ENCODE measurements at regions not wholly inside any gene's neighbourhood (a gene's known extent, or its start where the extent isn't known, plus 50 kb on each side); places are given as distances from the start of the nearest gene placed in this dataset.

DNA sequence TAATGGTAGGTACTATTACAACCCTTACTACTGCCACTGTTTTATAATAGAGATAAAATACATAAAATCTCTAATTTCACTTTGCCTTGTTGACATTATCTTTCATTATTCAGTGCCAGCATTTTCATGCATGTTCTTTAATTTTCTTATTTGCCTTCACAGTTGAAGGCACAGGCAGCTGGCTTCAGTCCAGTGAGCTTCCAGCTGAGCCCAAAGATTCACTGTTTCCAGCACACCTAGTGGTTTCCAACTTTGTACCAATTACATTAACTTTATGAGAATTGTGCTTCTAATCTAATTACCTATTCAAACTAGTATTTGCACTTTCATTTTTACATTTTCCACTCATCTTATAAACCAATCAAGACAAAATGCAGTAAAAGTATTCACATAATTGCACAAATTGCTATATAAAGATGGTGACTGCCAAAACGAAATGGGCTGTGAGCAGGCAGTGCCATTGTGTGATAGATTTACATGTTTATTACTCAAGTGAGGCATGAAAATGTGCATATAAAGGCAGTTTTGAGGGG is 228.3 kb downstream of the MFSD1 start:
- WGBS (ENCODE audit: insufficient coverage, low coverage, missing lambda C conversion rate) = 0% methylated on average over 1 of the region's 1 CpG
- H4K20me1 ChIP-seq (replicated peaks; ENCODE audit: control insufficient read depth, insufficient read depth, low read length) = no peaks in the 10 kb centered on the region
- H3K27me3 ChIP-seq (ENCODE audit: control insufficient read depth in 2 of 2, insufficient read depth in 2 of 2, low read length in 2 of 2) = no peaks in the 10 kb centered on the region
- BruUV-seq (replicated peaks) = no TSS peak
- no peak for TF ChIP-seq NR4A1 (CRISPR knock-in tag; IDR thresholded peaks at IDR 0.05)
- no peak for TF ChIP-seq NR4A1 (tag; IDR thresholded peaks at IDR 0.05)
- TF ChIP-seq CHCHD3 (CRISPR knock-in tag; IDR thresholded peaks at IDR 0.05) = no peak
- no peaks in the 10 kb centered on the region for H3K9me3 ChIP-seq (replicated peaks; ENCODE audit: control insufficient read depth, insufficient read depth, low read depth, low read length)
- no peak overlapping the region for H2AFZ ChIP-seq (ENCODE audit: low read depth, low read length)
- no peaks in the 10 kb centered on the region for H3K36me3 ChIP-seq (ENCODE audit: control insufficient read depth, insufficient read depth, low read length)
- FAIRE-seq (no peak), ATAC-seq (no peak), DNase-seq (ENCODE audit: extremely low read depth in 1 of 4, low spot score in 3 of 4) (no peak)
- H3K27ac ChIP-seq (ENCODE audit: extremely low read depth, low read depth, low read length) = no peak overlapping the region
- no peak overlapping the region for H3K4me2 ChIP-seq (ENCODE audit: insufficient read depth, low read length)
- CTCF ChIA-PET (ENCODE audit: low intra/inter-chr PET ratio) = no interaction called here
- H3K9me1 ChIP-seq (ENCODE audit: control insufficient read depth, insufficient read depth, low read length) = no peaks in the 10 kb centered on the region
- POLR2A ChIA-PET = no interaction called here
- H3K9ac ChIP-seq (ENCODE audit: insufficient read depth in 1 of 2, low read depth in 2 of 2, low read length in 2 of 2) = no peak overlapping the region
- H3K4me3 ChIP-seq = no peak overlapping the region
- H3K79me2 ChIP-seq (ENCODE audit: control insufficient read depth, insufficient read depth, low read length) = no peaks in the 10 kb centered on the region
- intact Hi-C loops (cut with micrococcal nuclease) (no loop called here), in situ Hi-C loops (cut with MboI) (no loop called here)
- no peaks in the 10 kb centered on the region for H3K4me1 ChIP-seq (replicated peaks in 1 of 2; ENCODE audit: control insufficient read depth in 2 of 2, insufficient read depth in 2 of 2, low read length in 2 of 2)

GRCh38 chr3:159030886-159031679 is 229.2 kb downstream of the MFSD1 start:
- H3K9me3 ChIP-seq (replicated peaks; ENCODE audit: control insufficient read depth, insufficient read depth, low read depth, low read length) = no peaks in the 10 kb centered on the region
- no peak overlapping the region for H3K4me3 ChIP-seq
- no peak overlapping the region for H2AFZ ChIP-seq (ENCODE audit: low read depth, low read length)
- H3K9me1 ChIP-seq (ENCODE audit: control insufficient read depth, insufficient read depth, low read length) = no peaks in the 10 kb centered on the region
- no peak for ATAC-seq
- H3K79me2 ChIP-seq (ENCODE audit: control insufficient read depth, insufficient read depth, low read length) = no peaks in the 10 kb centered on the region
- H3K4me1 ChIP-seq (replicated peaks in 1 of 2; ENCODE audit: control insufficient read depth in 2 of 2, insufficient read depth in 2 of 2, low read length in 2 of 2) = no peaks in the 10 kb centered on the region
- ChIA-PET POLR2A (no interaction called here), CTCF (ENCODE audit: low intra/inter-chr PET ratio) (no interaction called here)
- BruUV-seq (replicated peaks) = no TSS peak
- no peak overlapping the region for H3K4me2 ChIP-seq (ENCODE audit: insufficient read depth, low read length)
- intact Hi-C loops (cut with micrococcal nuclease) = no loop called here
- H3K9ac ChIP-seq (ENCODE audit: insufficient read depth in 1 of 2, low read depth in 2 of 2, low read length in 2 of 2) = no peak overlapping the region
- H3K27ac ChIP-seq (ENCODE audit: extremely low read depth, low read depth, low read length) = no peak overlapping the region
- DNase-seq (ENCODE audit: extremely low read depth in 1 of 4, low spot score in 3 of 4) = no peak
- 0% methylated on average over 6 of the region's 6 CpGs for WGBS (ENCODE audit: insufficient coverage, low coverage, missing lambda C conversion rate)
- H4K20me1 ChIP-seq (replicated peaks; ENCODE audit: control insufficient read depth, insufficient read depth, low read length) = no peaks in the 10 kb centered on the region
- in situ Hi-C loops (cut with MboI) = no loop called here
- no peaks in the 10 kb centered on the region for H3K36me3 ChIP-seq (ENCODE audit: control insufficient read depth, insufficient read depth, low read length)
- FAIRE-seq = no peak
- H3K27me3 ChIP-seq (ENCODE audit: control insufficient read depth in 2 of 2, insufficient read depth in 2 of 2, low read length in 2 of 2) = no peaks in the 10 kb centered on the region
- TF ChIP-seq ASH1L (IDR thresholded peaks at IDR 0.05; ENCODE audit: borderline replicate concordance, low read depth, partially characterized antibody) = no peak
- no peak for TF ChIP-seq CBX3 (IDR thresholded peaks at IDR 0.05; ENCODE audit: borderline replicate concordance in 1 of 2, low read length in 2 of 2)
- TF ChIP-seq MXI1 (IDR thresholded peaks at IDR 0.05; ENCODE audit: low read depth, low read length) = no peak
- TF ChIP-seq HOMEZ (CRISPR knock-in tag; IDR thresholded peaks at IDR 0.05) = no peak
- no peak for TF ChIP-seq YY1 (IDR thresholded peaks at IDR 0.05; ENCODE audit: borderline replicate concordance in 1 of 3, control insufficient read depth in 1 of 3, extremely low read depth in 1 of 3, insufficient read depth in 3 of 3, insufficient read length in 1 of 3, insufficient replicate concordance in 2 of 3, low read depth in 1 of 3, low read length in 2 of 3)
